ENCODE measurements at regions not wholly inside any gene's neighbourhood (a gene's known extent, or its start where the extent isn't known, plus 50 kb on each side); places are given as distances from the start of the nearest gene placed in this dataset.

- no peak for DNase-seq (ENCODE audit: low spot score)
These were observed 129.2 kb downstream of the UNC5CL start for GRCh38 chr6:40909811-40910210.

- no peak for DNase-seq (ENCODE audit: low spot score)
These were observed 131.8 kb downstream of the UNC5CL start for GRCh38 chr6:40907198-40907701.

- no peak for DNase-seq (ENCODE audit: low spot score)
These were observed 132.3 kb downstream of the UNC5CL start for GRCh38 chr6:40906759-40907158.

- no peak for DNase-seq (ENCODE audit: low spot score)
These were observed 134.3 kb downstream of the UNC5CL start for GRCh38 chr6:40904583-40905194.

GRCh38 chr6:40903456-40903855 lies 135.6 kb downstream of the UNC5CL start:
- DNase-seq (ENCODE audit: low spot score), result no peak

- no peak for DNase-seq (ENCODE audit: low spot score)
These were observed 137.5 kb downstream of the UNC5CL start for GRCh38 chr6:40901322-40902055.

GRCh38 chr6:40900791-40901190 lies 138.2 kb downstream of the UNC5CL start:
- no peak for DNase-seq (ENCODE audit: low spot score)

- DNase-seq (ENCODE audit: low spot score), result no peak
These were observed 139.3 kb downstream of the UNC5CL start for GRCh38 chr6:40899684-40900155.

GRCh38 chr6:40898073-40898472 lies 140.9 kb downstream of the UNC5CL start:
- DNase-seq (ENCODE audit: low spot score), result no peak

GRCh38 chr6:40897390-40898003 lies 141.5 kb downstream of the UNC5CL start:
- DNase-seq (ENCODE audit: low spot score), result no peak

GRCh38 chr6:40896696-40897095 lies 142.3 kb downstream of the UNC5CL start:
- DNase-seq (ENCODE audit: low spot score), result peak; percentile 35

GRCh38 chr6:40894962-40895799 lies 143.8 kb downstream of the UNC5CL start:
- DNase-seq (ENCODE audit: low spot score), result peak; percentile 41

- no peak for DNase-seq (ENCODE audit: low spot score)
These were observed 146.0 kb downstream of the UNC5CL start for GRCh38 chr6:40893021-40893420.

- DNase-seq (ENCODE audit: low spot score), result no peak
These were observed 146.8 kb downstream of the UNC5CL start for GRCh38 chr6:40892223-40892622.

GRCh38 chr6:40891686-40892085 lies 147.3 kb downstream of the UNC5CL start:
- DNase-seq (ENCODE audit: low spot score), result no peak

GRCh38 chr6:40891131-40891530 lies 147.9 kb downstream of the UNC5CL start:
- no peak for DNase-seq (ENCODE audit: low spot score)

- DNase-seq (ENCODE audit: low spot score), result no peak
These were observed 149.7 kb downstream of the UNC5CL start for GRCh38 chr6:40889137-40889832.

- DNase-seq (ENCODE audit: low spot score), result no peak
These were observed 150.5 kb downstream of the UNC5CL start for GRCh38 chr6:40888456-40888990.

- no peak for DNase-seq (ENCODE audit: low spot score)
These were observed 151.2 kb downstream of the UNC5CL start for GRCh38 chr6:40887792-40888340.

GRCh38 chr6:40887079-40887791 lies 151.8 kb downstream of the UNC5CL start:
- no peak for DNase-seq (ENCODE audit: low spot score)

Data from globus pallidus (tissue), 1 donor.